Stomach (tissue), 8 donors: ENCODE measurements at regions not wholly inside any gene's neighbourhood (a gene's known extent, or its start where the extent isn't known, plus 50 kb on each side); places are given as distances from the start of the nearest gene placed in this dataset.
A peak's percentile ranks its signal among the peaks of the same experiment; 100 is the strongest.

Experiments used
- DNase-seq, 2 donors: peaks; one replicate each; pipeline versions ENCODE4 v3.0.0 to v3.0.0-alpha.2; 2013 to 2019
- H3K27ac ChIP-seq, 5 donors: fragments of 200-600 bp in 4 of 5; sonication (generic) in 4 of 5; one replicate each; pipeline ENCODE4 v1.5.1; 2013 to 2019; ENCODE audit warnings: mild to moderate bottlenecking in 1 of 5, moderate library complexity in 1 of 5
- H3K27me3 ChIP-seq, 3 donors: fragments of 200-600 bp; sonication (generic); one replicate each; pipeline ENCODE4 v1.5.1; 2017 to 2019; ENCODE audit warnings: mixed run types in 1 of 3
- H3K36me3 ChIP-seq, 4 donors: fragments of 200-600 bp; sonication (generic); 1 replicate in 3 of 4; 2 replicates in 1 of 4; pipeline ENCODE4 v1.5.1; 2016 to 2019
- H3K4me1 ChIP-seq, 4 donors: fragments of 200-600 bp; sonication (generic); one replicate each; pipeline ENCODE4 v1.5.1; 2016 to 2019
- H3K4me3 ChIP-seq, 4 donors: fragments of 200-600 bp; sonication (generic) in 3 of 4; one replicate each; pipeline ENCODE4 v1.5.1; 2016 to 2019; ENCODE audit warnings: mild to moderate bottlenecking in 1 of 4
- H3K9me3 ChIP-seq, 4 donors: fragments of 200-600 bp; sonication (generic); one replicate each; pipeline ENCODE4 v1.5.1; 2016 to 2019
- CTCF ChIP-seq, 7 experiments: fragments of 450-650 bp in 4 of 7; fragments of 200-600 bp in 3 of 7; sonication (generic) in 3 of 7; IDR thresholded peaks; one replicate each; pipeline ENCODE4 v1.5.1; 2016 to 2019; ENCODE audit warnings: antibody characterized with exemption in 7 of 7, control low read depth in 2 of 7, mild to moderate bottlenecking in 1 of 7
- EP300 ChIP-seq: sonication (generic); formaldehyde crosslinking; IDR thresholded peaks from one replicate; pipeline ENCODE4 v1.6.1; 2017; ENCODE audit warnings: antibody characterized with exemption
- POLR2A ChIP-seq, 4 donors: fragments of 450-650 bp; IDR thresholded peaks; one replicate each; pipeline ENCODE4 v1.6.1; 2016; ENCODE audit warnings: antibody characterized with exemption in 4 of 4, control low read depth in 2 of 4, mild to moderate bottlenecking in 1 of 4, moderate library complexity in 1 of 4
- POLR2AphosphoS5 ChIP-seq, 3 donors: sonication (generic); formaldehyde crosslinking; IDR thresholded peaks; one replicate each; pipeline ENCODE4 v1.6.1; 2016; ENCODE audit warnings: antibody characterized with exemption in 3 of 3
- WGBS, 5 donors: extraction: QIAGEN DNeasy Blood & Tissue Kit in 3 of 5; methylation state at CpG; one replicate each; pipeline versions ENCODE4 v1.1.5 to v1.1.7; 2013 to 2018; 5-methylcytosine and 5-hydroxymethylcytosine counted together
- intact Hi-C: fragments of 100-400 bp; cut with DNase I; formaldehyde crosslinking; loops from one replicate; pipeline ENCODE4 v1.15.1; 2023; ENCODE audit warnings: low total_unique reads
- donor health status: healthy with polysubstance abuse.
- donor health status: Bipolar disorder and iron deficiency.
- donor health status: healthy.

DNA sequence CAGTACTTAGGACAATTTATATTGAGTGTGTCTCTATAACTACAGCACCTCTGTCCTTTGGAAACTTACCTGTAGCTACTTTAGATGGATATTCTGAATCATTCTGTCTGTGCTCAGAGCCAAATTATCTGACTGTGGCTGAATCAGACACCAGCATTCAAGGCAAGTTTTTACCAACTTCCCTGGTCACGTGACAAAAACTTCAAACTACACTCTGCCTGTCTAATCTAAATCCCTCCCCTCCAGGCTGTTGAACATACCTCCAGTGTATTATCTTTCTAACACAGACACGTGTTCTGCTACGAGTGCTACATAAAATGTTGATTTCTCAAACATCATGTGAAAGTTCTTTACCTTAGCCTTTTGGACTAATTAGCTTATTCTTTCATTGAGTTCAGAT, 641.2 kb upstream of the CPEB2 start:
- peak in 1 of 2 donors; percentile 4 for DNase-seq
- Histone ChIP-seq H3K27me3 (no peaks in the 10 kb centered on the region), H3K9me3 (no peaks in the 10 kb centered on the region), H3K36me3 (no peaks in the 10 kb centered on the region), H3K4me3 (no peak overlapping the region), H3K27ac (no peak overlapping the region), H3K4me1 (no peaks in the 10 kb centered on the region)
- intact Hi-C loops, result no loop called here
- WGBS, 5 donors, result 21 to 62% (median 35%) methylated on average over 3 of the region's 3 CpGs
- TF ChIP-seq CTCF (IDR thresholded peaks at IDR 0.05) (no peak), EP300 (no peak), POLR2AphosphoS5 (IDR thresholded peaks at IDR 0.05) (no peak), POLR2A (IDR thresholded peaks at IDR 0.05) (no peak)

DNA sequence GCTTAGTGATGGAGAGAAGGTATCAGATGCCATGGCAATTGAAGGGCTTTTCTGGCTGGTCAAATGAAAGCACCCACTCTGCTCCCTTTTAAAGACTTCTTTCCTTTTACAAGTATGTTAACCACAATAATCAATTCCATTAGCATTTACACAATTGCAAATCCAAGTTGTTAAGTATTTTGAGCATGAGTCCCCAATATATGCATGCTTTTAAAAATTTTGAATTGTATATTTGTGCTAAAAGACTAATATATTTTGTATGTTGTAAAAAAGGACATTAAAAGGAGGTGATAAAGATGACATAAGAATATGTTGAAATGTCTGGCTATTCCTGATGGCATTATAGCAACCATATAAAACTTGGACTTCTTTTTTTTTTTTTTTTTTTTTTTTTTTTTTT, 639.9 kb upstream of the CPEB2 start:
- Histone ChIP-seq H3K36me3 (no peaks in the 10 kb centered on the region), H3K9me3 (no peaks in the 10 kb centered on the region), H3K4me1 (no peaks in the 10 kb centered on the region), H3K27ac (no peak overlapping the region), H3K4me3 (no peak overlapping the region), H3K27me3 (no peaks in the 10 kb centered on the region)
- intact Hi-C loops, result no loop called here
- no peak for DNase-seq
- no peak for TF ChIP-seq POLR2A (IDR thresholded peaks at IDR 0.05)
- TF ChIP-seq EP300, result no peak
- no peak for TF ChIP-seq CTCF (IDR thresholded peaks at IDR 0.05)
- no peak for TF ChIP-seq POLR2AphosphoS5 (IDR thresholded peaks at IDR 0.05)

DNA sequence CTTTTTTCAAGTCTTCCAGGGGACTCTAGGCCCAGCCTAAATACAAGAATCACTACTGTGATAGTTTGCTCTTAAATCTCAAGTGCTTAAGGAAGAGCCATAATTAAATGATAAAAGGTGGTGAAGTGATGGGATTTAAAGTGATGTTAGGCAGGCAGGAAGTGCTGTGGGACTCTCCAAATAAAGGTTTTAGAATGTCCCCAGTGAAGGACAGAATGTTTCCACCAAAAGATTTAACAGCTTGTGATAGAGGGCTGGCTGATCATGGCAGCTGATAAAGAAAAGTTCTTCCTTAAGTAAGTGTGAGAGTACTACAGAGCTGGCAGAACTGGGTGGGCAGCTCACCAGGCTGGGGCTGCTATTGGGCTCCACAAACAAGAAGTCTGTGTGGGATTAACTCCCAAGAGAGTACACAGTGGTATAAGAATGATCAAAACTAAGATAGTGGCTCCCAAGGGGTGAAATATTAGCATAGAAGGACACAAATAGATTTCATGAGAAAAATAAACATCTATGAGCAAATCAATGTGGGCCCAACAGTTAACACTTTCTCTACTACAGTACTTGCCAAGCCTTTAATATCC, 637.2 kb upstream of the CPEB2 start:
- Histone ChIP-seq H3K4me3 (no peak overlapping the region), H3K4me1 (no peaks in the 10 kb centered on the region), H3K36me3 (no peaks in the 10 kb centered on the region), H3K27ac (no peak overlapping the region), H3K27me3 (no peaks in the 10 kb centered on the region), H3K9me3 (no peaks in the 10 kb centered on the region)
- intact Hi-C loops, result no loop called here
- DNase-seq, result no peak
- TF ChIP-seq EP300 (no peak), CTCF (IDR thresholded peaks at IDR 0.05) (no peak), POLR2A (IDR thresholded peaks at IDR 0.05) (no peak), POLR2AphosphoS5 (IDR thresholded peaks at IDR 0.05) (no peak)

GRCh38 chr4:14368391-14368790, 633.9 kb upstream of the CPEB2 start:
- H3K27me3 ChIP-seq, result no peaks in the 10 kb centered on the region
- H3K4me3 ChIP-seq, result no peak overlapping the region
- H3K27ac ChIP-seq, result no peak overlapping the region
- no peak for DNase-seq
- TF ChIP-seq EP300, result no peak
- no peak for TF ChIP-seq POLR2A (IDR thresholded peaks at IDR 0.05)
- no peak for TF ChIP-seq POLR2AphosphoS5 (IDR thresholded peaks at IDR 0.05)
- TF ChIP-seq CTCF (IDR thresholded peaks at IDR 0.05), result no peak
- H3K4me1 ChIP-seq, result no peaks in the 10 kb centered on the region
- no peaks in the 10 kb centered on the region for H3K9me3 ChIP-seq
- no peaks in the 10 kb centered on the region for H3K36me3 ChIP-seq
- intact Hi-C loops, result no loop called here
- 53 to 82% (median 65%) methylated on average over 4 of the region's 4 CpGs for WGBS, 5 donors
